ENCODE measurements at regions not wholly inside any gene's neighbourhood (a gene's known extent, or its start where the extent isn't known, plus 50 kb on each side); places are given as distances from the start of the nearest gene placed in this dataset.

DNA sequence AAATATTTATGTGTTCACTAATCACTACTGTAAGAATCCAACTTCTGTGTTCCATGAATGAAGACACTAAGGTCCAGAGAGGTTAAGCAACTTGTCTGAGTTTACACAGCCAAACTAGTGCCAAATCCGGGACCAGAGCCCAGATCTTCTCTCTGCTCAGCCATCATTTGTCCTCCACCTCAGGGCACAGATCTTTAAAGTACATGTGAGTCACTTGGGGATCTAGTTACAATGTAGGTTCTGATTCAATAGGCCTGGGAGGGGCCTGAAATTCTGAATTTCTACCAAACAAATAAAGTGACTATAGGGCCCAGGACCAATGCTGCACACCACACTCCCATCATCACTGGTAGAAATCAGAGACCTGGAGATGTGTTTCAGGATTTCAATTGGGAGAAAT is 162.9 kb downstream of the GXYLT1 start:
- no peak for DNase-seq (ENCODE audit: low read depth in 2 of 2)

DNA sequence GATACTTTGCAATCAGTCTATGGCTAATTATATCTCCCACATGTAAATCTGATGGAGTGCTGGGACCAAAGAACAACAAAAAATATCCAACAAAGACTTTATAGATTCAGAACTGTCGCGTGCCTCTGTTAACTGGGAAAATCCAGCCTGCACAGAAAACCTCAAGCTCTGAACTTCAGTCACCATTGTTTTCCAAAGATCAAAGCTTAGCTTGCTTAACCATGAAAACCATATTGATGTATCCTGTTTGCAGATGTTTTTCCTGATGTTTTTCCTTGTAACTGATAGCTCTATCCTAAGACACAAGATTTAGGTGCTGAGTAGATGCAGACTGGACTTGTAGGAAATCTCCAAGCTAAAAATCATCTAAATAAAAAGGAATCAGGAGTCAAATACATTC is 163.7 kb downstream of the GXYLT1 start:
- DNase-seq (ENCODE audit: low read depth in 2 of 2) = no peak

DNA sequence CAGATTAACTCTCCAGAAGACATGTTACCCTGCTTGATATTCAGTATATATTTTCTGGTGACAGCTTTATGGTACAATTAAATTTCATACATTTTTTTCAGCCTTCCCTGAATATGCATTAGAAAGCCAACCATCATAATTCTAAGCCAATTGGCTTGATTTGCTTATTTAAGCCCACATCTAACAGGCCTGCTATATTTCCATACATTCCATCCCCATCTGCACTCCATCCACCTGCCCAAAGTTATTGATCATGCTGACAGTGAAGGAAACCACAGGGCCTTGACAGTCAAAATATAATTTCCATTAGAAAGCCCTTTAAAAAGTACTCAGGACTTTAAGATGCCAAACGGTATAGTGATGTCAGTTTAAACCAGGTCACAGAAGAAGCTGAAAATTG is 164.3 kb downstream of the GXYLT1 start:
- DNase-seq (ENCODE audit: low read depth in 2 of 2) = no peak

DNA sequence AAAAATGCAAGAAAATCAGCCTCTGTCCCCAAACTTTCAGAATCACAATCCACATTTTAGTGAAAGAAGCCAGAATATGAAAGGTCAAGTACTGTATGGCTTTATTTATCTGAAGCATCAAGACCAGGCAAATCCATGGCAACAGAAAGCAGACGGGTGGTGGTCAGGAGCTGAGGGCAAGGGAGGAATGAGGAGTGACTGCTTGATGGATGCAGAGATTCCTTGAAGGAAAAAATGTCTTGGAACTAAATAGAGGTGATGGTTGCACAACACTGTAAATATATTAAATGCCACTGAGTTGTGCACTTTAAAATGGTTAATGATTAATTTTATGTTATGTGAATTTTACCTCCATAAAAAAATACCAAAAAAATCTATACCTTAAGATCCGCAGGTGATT is 165.1 kb downstream of the GXYLT1 start:
- no peak for DNase-seq (ENCODE audit: low read depth in 2 of 2)

DNA sequence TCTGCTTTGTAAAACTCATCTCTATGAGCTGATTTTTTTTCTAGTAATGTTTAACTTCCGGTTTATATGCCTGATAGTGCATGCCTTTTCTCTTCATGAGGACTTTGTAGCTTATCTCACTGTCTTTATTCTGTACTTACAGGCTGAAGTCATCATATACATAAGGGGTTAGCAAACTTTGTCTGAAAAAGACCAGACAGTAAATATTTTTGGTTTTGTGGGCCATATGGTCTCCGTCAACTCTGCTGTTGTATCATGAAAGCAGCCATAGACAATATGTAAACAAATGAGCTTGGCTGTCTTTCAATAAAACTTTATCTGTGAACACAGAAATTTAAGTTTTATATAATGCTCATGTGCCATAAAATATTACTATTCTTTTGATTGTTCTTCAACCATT is 172.1 kb downstream of the GXYLT1 start:
- DNase-seq (ENCODE audit: low read depth in 2 of 2) = no peak

DNA sequence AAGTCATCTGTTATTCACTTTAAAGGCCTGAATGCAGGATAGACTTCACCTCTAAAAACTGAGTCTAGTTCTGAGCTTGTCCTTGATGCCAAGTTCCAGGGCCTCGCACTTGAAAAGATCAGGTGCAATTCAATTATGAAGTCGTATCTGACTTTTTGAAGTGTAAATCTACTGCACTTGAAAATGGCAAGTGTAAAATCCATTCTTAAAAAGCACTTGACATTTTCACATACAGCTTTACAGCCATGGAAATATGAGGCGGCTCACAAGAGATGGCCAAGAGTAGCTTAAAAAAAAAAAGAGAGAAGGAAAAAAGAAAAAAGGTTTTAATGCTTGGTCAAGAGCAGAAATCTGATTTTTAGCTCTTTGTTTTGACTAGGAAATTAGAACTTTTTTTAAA is 172.5 kb downstream of the GXYLT1 start:
- DNase-seq (ENCODE audit: low read depth in 2 of 2) = no peak

DNA sequence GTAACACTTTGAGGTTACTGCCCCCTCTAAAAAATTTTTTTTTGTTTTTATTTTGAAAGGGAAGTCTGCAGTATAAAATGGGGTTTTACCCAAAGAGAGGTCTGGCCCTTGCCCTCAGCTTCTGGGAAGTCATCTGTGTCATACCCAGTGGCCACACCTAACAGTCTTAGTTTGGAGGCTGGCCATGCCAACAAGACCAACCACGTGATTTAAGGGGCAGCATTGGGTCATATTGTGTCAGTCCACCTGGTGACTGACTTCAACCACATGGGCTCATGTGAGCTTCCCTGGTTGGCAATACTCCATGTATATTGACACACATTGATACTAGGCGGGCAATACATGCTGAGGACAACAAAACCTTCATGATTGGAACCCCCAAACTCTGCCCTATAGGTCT is 173.9 kb downstream of the GXYLT1 start:
- DNase-seq (ENCODE audit: low read depth in 2 of 2) = no peak

- DNase-seq (ENCODE audit: low read depth in 2 of 2) = no peak
These were observed 176.1 kb downstream of the GXYLT1 start for GRCh38 chr12:41968599-41968998.

DNA sequence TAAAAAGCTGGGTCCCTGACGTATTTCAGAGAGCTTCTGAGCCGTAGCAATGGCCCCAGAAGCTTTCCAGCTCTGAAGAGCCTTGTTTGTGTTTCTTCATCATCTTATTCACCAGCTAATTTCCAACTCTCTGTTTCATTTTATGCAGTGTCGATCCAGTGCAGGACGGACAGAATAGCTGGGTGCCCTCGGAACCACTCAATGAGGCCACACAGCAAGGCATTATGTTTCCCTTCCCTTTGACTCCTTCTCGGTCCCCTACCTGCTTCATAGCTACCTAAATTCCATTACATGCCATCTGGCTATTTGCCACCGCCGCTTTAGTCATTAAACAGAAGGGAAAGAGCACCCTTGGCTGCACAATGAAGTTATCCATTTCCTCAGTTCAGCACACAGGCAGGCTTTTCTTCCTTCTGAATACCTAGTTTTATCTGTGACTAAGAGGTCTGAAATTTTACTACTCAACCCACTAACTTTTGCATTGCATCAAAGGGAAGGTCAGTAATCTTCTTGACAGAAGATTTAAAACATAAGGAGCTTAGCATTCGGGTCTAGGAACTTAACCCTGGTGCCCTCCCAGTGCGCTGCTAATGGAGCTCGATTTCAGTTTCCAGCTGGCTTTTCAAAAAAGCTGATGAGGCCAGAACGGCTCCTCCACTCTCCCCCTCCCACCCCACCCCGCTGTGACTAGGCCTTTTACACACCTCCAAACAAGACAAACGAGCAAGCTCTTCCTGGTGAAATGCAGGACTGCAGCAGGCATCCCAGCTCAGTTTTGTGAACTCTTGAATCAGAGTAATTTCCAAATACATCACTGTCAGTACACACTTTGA is 176.8 kb downstream of the GXYLT1 start:
- peak; percentile 3 to 31 for DNase-seq (ENCODE audit: low read depth in 2 of 2)

GRCh38 chr12:41966916-41967315 is 177.8 kb downstream of the GXYLT1 start:
- DNase-seq (ENCODE audit: low read depth in 2 of 2) = peak in 1 of 2 donors; percentile 9

GRCh38 chr12:41966001-41966400 is 178.7 kb downstream of the GXYLT1 start:
- DNase-seq (ENCODE audit: low read depth in 2 of 2) = peak; percentile 33 to 65

GRCh38 chr12:41963398-41963797 is 181.3 kb downstream of the GXYLT1 start:
- DNase-seq (ENCODE audit: low read depth in 2 of 2) = no peak

GRCh38 chr12:41962171-41962572 is 182.5 kb downstream of the GXYLT1 start:
- DNase-seq (ENCODE audit: low read depth in 2 of 2) = no peak

GRCh38 chr12:41959271-41959670 is 185.4 kb downstream of the GXYLT1 start:
- DNase-seq (ENCODE audit: low read depth in 2 of 2) = no peak

GRCh38 chr12:41956353-41956752 is 188.3 kb downstream of the GXYLT1 start:
- no peak for DNase-seq (ENCODE audit: low read depth in 2 of 2)

DNA sequence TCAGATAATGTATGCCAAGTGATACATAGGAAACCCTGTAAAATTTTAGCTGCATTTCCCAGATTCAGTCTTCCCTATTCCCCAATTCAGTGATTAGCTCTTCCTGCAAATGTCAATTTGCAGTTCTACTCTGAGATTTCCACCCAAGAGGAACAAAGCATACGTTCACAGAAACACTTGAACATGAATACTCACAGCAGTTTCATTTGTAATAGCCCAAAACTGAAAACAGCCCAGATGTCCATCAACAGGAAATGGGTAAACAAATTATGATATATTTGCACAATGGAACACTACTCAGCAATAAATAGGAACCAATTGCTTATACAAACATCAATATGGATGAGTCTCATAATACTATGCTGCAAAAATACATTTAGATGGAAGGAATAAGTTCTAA is 194.2 kb downstream of the GXYLT1 start:
- no peak for DNase-seq (ENCODE audit: low read depth in 2 of 2)

DNA sequence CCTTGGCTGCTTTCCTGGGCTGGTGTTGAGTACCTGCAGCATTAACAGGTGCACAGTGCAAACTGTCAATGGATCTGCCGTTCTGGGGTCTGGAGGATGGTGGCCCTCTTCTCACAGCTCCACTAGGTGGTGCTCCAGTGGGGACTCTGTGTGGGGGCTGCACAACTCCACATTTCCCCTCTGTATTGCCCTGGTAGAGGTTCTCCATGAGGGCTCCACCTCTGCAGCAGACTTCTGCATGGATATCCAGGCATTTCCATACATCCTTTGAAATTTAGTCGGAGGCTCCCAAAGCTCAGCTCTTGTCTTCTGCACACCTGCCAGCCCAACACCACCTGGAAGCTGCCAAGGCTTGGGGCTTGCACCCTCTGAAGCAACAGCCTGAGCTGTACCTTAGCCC is 198.6 kb downstream of the GXYLT1 start:
- DNase-seq (ENCODE audit: low read depth in 2 of 2) = no peak

DNA sequence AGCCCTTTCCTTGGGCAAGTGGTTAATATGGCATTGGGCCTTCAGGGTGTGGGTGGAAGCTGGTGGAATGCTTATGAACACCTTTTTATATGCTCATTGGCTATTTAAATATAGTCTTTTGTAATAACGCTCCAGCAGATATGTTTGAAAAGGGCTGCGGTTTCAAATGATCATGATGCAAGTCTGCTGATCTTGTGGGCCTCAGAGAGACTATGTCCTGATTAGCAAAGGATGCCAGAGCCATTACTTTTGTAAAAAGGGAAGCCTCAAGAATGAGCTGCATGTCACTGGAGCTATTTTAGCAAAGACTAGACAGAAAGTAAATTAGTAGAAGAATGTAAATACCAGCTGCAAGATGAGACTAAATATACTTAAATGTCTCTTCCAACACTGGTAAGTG is 200.5 kb downstream of the GXYLT1 start:
- DNase-seq (ENCODE audit: low read depth in 2 of 2) = no peak

DNA sequence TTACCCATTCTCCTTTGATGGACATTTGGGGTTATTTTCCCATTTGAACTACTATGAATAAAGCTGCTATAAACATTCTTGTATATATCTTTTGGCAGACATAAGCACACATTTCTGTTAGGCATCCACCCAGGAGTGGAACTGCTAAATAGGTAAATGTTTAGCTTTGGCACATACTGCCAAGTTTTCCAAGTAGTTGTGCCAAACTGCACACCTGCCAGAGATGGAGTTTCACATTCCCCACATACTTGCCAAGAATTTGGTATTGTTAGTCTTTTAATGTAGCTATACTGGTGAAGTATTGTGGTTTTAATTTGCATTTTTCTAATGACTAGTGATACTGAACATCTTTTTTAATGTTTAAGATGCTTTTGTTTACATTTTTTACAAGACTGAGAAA is 201.0 kb downstream of the GXYLT1 start:
- peak in 1 of 2 donors; percentile 34 for DNase-seq (ENCODE audit: low read depth in 2 of 2)

DNA sequence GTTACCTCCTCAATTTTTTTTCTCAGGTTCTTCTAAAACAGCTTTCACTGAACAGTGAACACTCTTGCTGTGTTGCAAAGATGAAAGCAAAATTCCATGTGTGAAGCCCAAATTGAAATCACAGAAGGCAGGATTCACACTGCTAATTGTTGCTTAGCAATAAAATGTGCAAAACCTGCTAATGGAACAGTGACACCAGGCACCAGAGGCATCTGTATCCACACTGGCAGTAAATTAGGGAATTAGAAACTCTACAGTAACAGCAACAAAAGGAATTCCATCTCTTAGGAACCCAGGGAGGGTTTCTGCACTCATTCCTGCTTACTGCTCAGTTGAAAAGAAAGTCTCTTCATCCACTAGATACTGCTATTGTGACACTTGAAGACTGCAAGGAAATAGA is 202.3 kb downstream of the GXYLT1 start:
- DNase-seq (ENCODE audit: low read depth in 2 of 2) = no peak

- no peak for DNase-seq (ENCODE audit: low read depth in 2 of 2)
These were observed 203.6 kb downstream of the GXYLT1 start for GRCh38 chr12:41941079-41941478.

DNA sequence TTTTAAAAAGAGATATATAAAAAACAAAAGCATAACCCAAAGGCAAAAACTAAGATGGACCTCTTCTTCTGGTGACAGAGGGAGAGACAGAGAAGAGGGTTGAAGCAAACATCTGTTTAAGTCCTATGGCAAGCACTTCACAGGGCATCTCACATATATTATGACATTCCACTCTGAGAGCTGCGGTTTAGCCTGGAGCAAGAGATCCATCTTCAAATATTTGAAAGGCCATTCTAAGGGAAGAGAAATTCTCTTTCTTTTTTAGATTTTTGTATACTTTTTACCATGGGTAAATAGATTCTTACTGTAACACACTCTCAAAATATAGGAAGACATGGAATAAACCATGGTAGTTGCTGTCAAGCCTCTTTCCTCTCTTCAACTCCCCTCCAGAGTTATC is 204.1 kb downstream of the GXYLT1 start:
- no peak for DNase-seq (ENCODE audit: low read depth in 2 of 2)

- no peak for DNase-seq (ENCODE audit: low read depth in 2 of 2)
These were observed 208.3 kb downstream of the GXYLT1 start for GRCh38 chr12:41936333-41936732.

GRCh38 chr12:41935911-41936310 is 208.8 kb downstream of the GXYLT1 start:
- DNase-seq (ENCODE audit: low read depth in 2 of 2) = no peak

All from dermis microvascular lymphatic vessel endothelial cell (primary cell).